H1 (cell line): ENCODE measurements at regions not wholly inside any gene's neighbourhood (a gene's known extent, or its start where the extent isn't known, plus 50 kb on each side); places are given as distances from the start of the nearest gene placed in this dataset.
A peak's percentile ranks its signal among the peaks of the same experiment; 100 is the strongest.

Experiments
- CTCF ChIA-PET: fragments of 300-600 bp; sonication (Branson Sonifier 250); formaldehyde crosslinking; loops from one replicate; lab custom pipeline; 2021; ENCODE audit not compliant: partially characterized antibody; lab: Charles Lee
- POLR2A ChIA-PET: fragments of 300-600 bp; sonication (Branson Sonifier 250); formaldehyde crosslinking; loops from one replicate; lab custom pipeline; 2021; ENCODE audit warnings: inconsistent platforms; ENCODE audit not compliant: partially characterized antibody; lab: Charles Lee
- DNase-seq, 2 experiments: peaks; one replicate each; pipeline versions ENCODE4 v3.0.0 to v3.0.0-alpha.2; 2010 to 2022; ENCODE audit warnings: low spot score in 2 of 2, low read depth in 1 of 2, mixed read lengths in 1 of 2
- FAIRE-seq: peaks from 2 replicates; lab custom pipeline; 2011; peaks lifted over from hg19 to GRCh38; lab: Jason Lieb, UNC
- H2AFZ ChIP-seq: 2 replicates; pipeline ENCODE4 v1.8.1; 2012; ENCODE audit warnings: low read length, inconsistent platforms
- H2AK5ac ChIP-seq: 2 replicates; pipeline ENCODE4 v1.6.1; 2013; ENCODE audit warnings: low read depth, low read length
- H2BK120ac ChIP-seq: replicated peaks from 2 replicates; pipeline ENCODE3; 2013; ENCODE audit warnings: low read depth, low read length, inconsistent platforms
- H2BK12ac ChIP-seq: 2 replicates; pipeline ENCODE4 v1.6.1; 2013; ENCODE audit warnings: low read depth, low read length
- H2BK15ac ChIP-seq: 2 replicates; pipeline ENCODE4 v1.6.1; 2013; ENCODE audit warnings: low read length
- H2BK20ac ChIP-seq: 2 replicates; pipeline ENCODE4 v1.6.1; 2013; ENCODE audit warnings: low read length
- H2BK5ac ChIP-seq: 2 replicates; pipeline ENCODE4 v1.6.1; 2013; ENCODE audit warnings: low read depth, low read length
- H3K14ac ChIP-seq: 2 replicates; pipeline ENCODE4 v1.6.1; 2013; ENCODE audit warnings: inconsistent platforms; ENCODE audit not compliant: insufficient read length
- H3K18ac ChIP-seq: 2 replicates; pipeline ENCODE4 v1.6.1; 2013; ENCODE audit warnings: low read length; ENCODE audit errors: extremely low read depth
- H3K23ac ChIP-seq: 2 replicates; pipeline ENCODE4 v1.6.1; 2013; ENCODE audit warnings: inconsistent platforms; ENCODE audit not compliant: insufficient read length
- H3K23me2 ChIP-seq: 2 replicates; pipeline ENCODE4 v1.6.1; 2013; ENCODE audit warnings: low read depth, low read length
- H3K27ac ChIP-seq: 2 replicates; pipeline ENCODE4 v1.6.1; 2011; ENCODE audit warnings: low read depth, low read length, inconsistent platforms
- H3K27me3 ChIP-seq, 4 experiments: replicated peaks in 1 of 4; 1 replicate in 1 of 4; 2 replicates in 3 of 4; pipeline versions ENCODE4 v1.6.1 to v1.8.1; 2011 to 2013; ENCODE audit warnings: low read length in 3 of 4, mild to moderate bottlenecking in 3 of 4, inconsistent platforms in 2 of 4, mixed read lengths in 2 of 4, moderate library complexity in 1 of 4; ENCODE audit not compliant: control insufficient read depth in 3 of 4, insufficient read depth in 3 of 4; ENCODE audit errors: extremely low read depth in 1 of 4
- H3K36me3 ChIP-seq, 4 experiments: 2 replicates each; pipeline versions ENCODE4 v1.6.1 to v1.8.1; 2011 to 2013; ENCODE audit warnings: mild to moderate bottlenecking in 4 of 4, low read length in 3 of 4, moderate library complexity in 2 of 4, control low read depth in 1 of 4, inconsistent platforms in 1 of 4; ENCODE audit not compliant: insufficient read depth in 4 of 4, control insufficient read depth in 2 of 4
- H3K4ac ChIP-seq: replicated peaks from 2 replicates; pipeline ENCODE3; 2013; ENCODE audit warnings: low read length, low read depth, mixed read lengths, inconsistent platforms; ENCODE audit not compliant: insufficient read length
- H3K4me1 ChIP-seq, 4 experiments: replicated peaks in 1 of 4; 1 replicate in 1 of 4; 2 replicates in 3 of 4; pipeline versions ENCODE4 v1.6.1 to v1.8.1; 2011 to 2013; ENCODE audit warnings: low read length in 3 of 4, inconsistent platforms in 2 of 4, mixed read lengths in 1 of 4; ENCODE audit not compliant: insufficient read depth in 4 of 4, control insufficient read depth in 3 of 4
- H3K4me2 ChIP-seq, 2 experiments: 2 replicates each; pipeline versions ENCODE4 v1.6.1 to v1.8.1; 2011 to 2013; ENCODE audit warnings: low read depth in 2 of 2, low read length in 2 of 2, control low read depth in 1 of 2, inconsistent platforms in 1 of 2, mild to moderate bottlenecking in 1 of 2; ENCODE audit not compliant: insufficient read depth in 1 of 2
- H3K4me3 ChIP-seq, 4 experiments: fragments of 200-600, 300-600 bp in 1 of 4; sonication (generic), shearing (Covaris generic), sonication (Bioruptor Twin) in 1 of 4; 2 replicates each; pipeline versions ENCODE4 v1.5.1 to v1.8.1; 2011 to 2016; ENCODE audit warnings: low read length in 4 of 4, low read depth in 3 of 4, control low read depth in 2 of 4, inconsistent platforms in 2 of 4, mild to moderate bottlenecking in 2 of 4, mixed read lengths in 1 of 4, moderate library complexity in 1 of 4; ENCODE audit not compliant: insufficient read depth in 2 of 4; ENCODE audit errors: extremely low read depth in 1 of 4
- H3K56ac ChIP-seq: replicated peaks from 2 replicates; pipeline ENCODE3; 2013; ENCODE audit warnings: low read depth, mild to moderate bottlenecking, mixed read lengths, low read length, inconsistent platforms; ENCODE audit not compliant: insufficient read length
- H3K79me1 ChIP-seq: 2 replicates; pipeline ENCODE4 v1.6.1; 2013; ENCODE audit warnings: low read depth, low read length, control low read depth
- H3K79me2 ChIP-seq, 2 experiments: 2 replicates each; pipeline versions ENCODE4 v1.6.1 to v1.8.1; 2012 to 2013; ENCODE audit warnings: low read length in 2 of 2, mild to moderate bottlenecking in 2 of 2, inconsistent platforms in 1 of 2; ENCODE audit not compliant: insufficient read depth in 2 of 2, control insufficient read depth in 1 of 2
- H3K9ac ChIP-seq, 4 experiments: replicated peaks in 1 of 4; 1 replicate in 1 of 4; 2 replicates in 3 of 4; pipeline versions ENCODE4 v1.6.1 to v1.8.1; 2011 to 2013; ENCODE audit warnings: low read depth in 3 of 4, low read length in 3 of 4, control low read depth in 2 of 4, mild to moderate bottlenecking in 2 of 4, moderate library complexity in 2 of 4, inconsistent platforms in 1 of 4; ENCODE audit errors: extremely low read depth in 1 of 4
- H3K9me3 ChIP-seq, 2 experiments: 2 replicates each; pipeline versions ENCODE4 v1.6.1 to v1.8.1; 2012 to 2013; ENCODE audit warnings: mild to moderate bottlenecking in 2 of 2, moderate library complexity in 2 of 2, control low read depth in 1 of 2, inconsistent platforms in 1 of 2, low read depth in 1 of 2, low read length in 1 of 2, mixed read lengths in 1 of 2; ENCODE audit not compliant: insufficient read depth in 2 of 2
- H4K20me1 ChIP-seq, 2 experiments: replicated peaks in 1 of 2; 2 replicates each; pipeline versions ENCODE3 to v1.8.1; 2011 to 2013; ENCODE audit warnings: inconsistent platforms in 2 of 2, low read length in 2 of 2, mild to moderate bottlenecking in 1 of 2; ENCODE audit not compliant: insufficient read depth in 2 of 2, control insufficient read depth in 1 of 2
- H4K5ac ChIP-seq: 2 replicates; pipeline ENCODE4 v1.6.1; 2013; ENCODE audit warnings: low read length, low read depth, mixed read lengths, inconsistent platforms; ENCODE audit not compliant: insufficient read length
- H4K8ac ChIP-seq: 2 replicates; pipeline ENCODE4 v1.8.0; 2013; ENCODE audit warnings: mild to moderate bottlenecking, moderate library complexity, low read length, inconsistent platforms; ENCODE audit not compliant: insufficient read depth; ENCODE audit errors: extremely low read depth
- H4K91ac ChIP-seq: replicated peaks from 2 replicates; pipeline ENCODE3; 2013; ENCODE audit warnings: low read length, mixed read lengths, inconsistent platforms; ENCODE audit not compliant: insufficient read length
- ASH2L ChIP-seq: fragments of 200-600, 300-600 bp; sonication (generic); IDR thresholded peaks from one replicate; pipeline ENCODE4 v1.7.1; 2017; ENCODE audit warnings: low read length
- ATF2 ChIP-seq: IDR thresholded peaks from 2 replicates; pipeline ENCODE4 v1.6.1; 2012; ENCODE audit warnings: low read length, inconsistent platforms
- BACH1 ChIP-seq: IDR thresholded peaks from 2 replicates; pipeline ENCODE4 v1.6.1; 2012; ENCODE audit warnings: low read length, improper control_type of control experiment
- EP300 ChIP-seq, 2 experiments: IDR thresholded peaks; 1 replicate in 1 of 2; 2 replicates in 1 of 2; pipeline ENCODE4 v1.6.1; 2011 to 2012; ENCODE audit warnings: low read depth in 2 of 2, low read length in 2 of 2, mild to moderate bottlenecking in 2 of 2, borderline replicate concordance in 1 of 2, inconsistent platforms in 1 of 2, moderate library complexity in 1 of 2
- FOSL1 ChIP-seq: IDR thresholded peaks from 2 replicates; pipeline ENCODE4 v1.6.1; 2011; ENCODE audit warnings: mild to moderate bottlenecking, low read depth, low read length, moderate library complexity; ENCODE audit not compliant: insufficient read depth
- GABPA ChIP-seq: IDR thresholded peaks from 2 replicates; pipeline ENCODE4 v1.6.1; 2011; ENCODE audit warnings: mild to moderate bottlenecking, low read length, moderate library complexity, borderline replicate concordance; ENCODE audit not compliant: insufficient read depth
- KDM1A ChIP-seq: fragments of 200-600, 300-600 bp; sonication (generic); IDR thresholded peaks from 2 replicates; pipeline ENCODE4 v1.7.1; 2016; ENCODE audit warnings: mild to moderate bottlenecking, low read length, borderline replicate concordance
- KDM5A ChIP-seq: fragments of 200-600 bp; IDR thresholded peaks from 2 replicates; pipeline ENCODE4 v1.7.1; 2012; ENCODE audit warnings: mild to moderate bottlenecking, low read length, inconsistent platforms, mixed read lengths
- POLR2AphosphoS5 ChIP-seq: IDR thresholded peaks from 2 replicates; pipeline ENCODE4 v1.6.1; 2011; ENCODE audit warnings: low read depth, low read length
- TBP ChIP-seq: IDR thresholded peaks from 2 replicates; pipeline ENCODE4 v1.6.1; 2011; ENCODE audit warnings: low read depth, low read length, improper control_type of control experiment
- TEAD4 ChIP-seq: IDR thresholded peaks from 2 replicates; pipeline ENCODE4 v1.6.1; 2012; ENCODE audit warnings: low read depth, low read length, inconsistent platforms, mixed read lengths
- WGBS, 2 experiments: shearing (Covaris generic) in 1 of 2; methylation state at CpG; one replicate each; pipeline versions ENCODE4 v1.1.6 to v1.1.7; 2013 to 2015; ENCODE audit warnings: low lambda C conversion rate in 2 of 2, mixed read lengths in 2 of 2, inconsistent platforms in 1 of 2, low coverage in 1 of 2, missing lambda C conversion rate in 1 of 2; ENCODE audit not compliant: insufficient replicate concordance in 2 of 2, insufficient coverage in 1 of 2, insufficient read length in 1 of 2; ENCODE audit errors: extremely low coverage in 1 of 2, missing lambda C conversion rate in 1 of 2; 5-methylcytosine and 5-hydroxymethylcytosine counted together

- H2BK5ac ChIP-seq: no peak overlapping the region
- no peak overlapping the region for H3K4ac ChIP-seq
- no peaks in the 10 kb centered on the region for H3K23me2 ChIP-seq
- 90% methylated on average over 6 of the region's 6 CpGs; no CpG with 5 or more reads in 1 of the 2 experiments for WGBS, 2 experiments
- peak overlapping the region; percentile 14; the same call in 1 of the 2 replicates for H3K18ac ChIP-seq
- peak overlapping the region; percentile 61; the same call in 1 of the 2 replicates for H2AFZ ChIP-seq
- POLR2A ChIA-PET: no interaction called here
- no peak overlapping the region for H3K14ac ChIP-seq
- no peak for DNase-seq
- H3K4me3 ChIP-seq: no peak overlapping the region
- no peak overlapping the region for H3K56ac ChIP-seq
- H4K91ac ChIP-seq: no peak overlapping the region
- H4K5ac ChIP-seq: no peak overlapping the region
- peak overlapping the region; percentile 6; the same call in 1 of the 2 replicates for H2BK12ac ChIP-seq
- no peaks in the 10 kb centered on the region for H3K79me1 ChIP-seq
- no peaks in the 10 kb centered on the region for H4K20me1 ChIP-seq
- no peak overlapping the region for H2BK120ac ChIP-seq
- peaks cover 0 to 4% of the 10 kb centered on the region in 2 experiments; a peak in 1 of 4 replicates for H3K9me3 ChIP-seq
- no peak overlapping the region for H3K9ac ChIP-seq
- no peaks in the 10 kb centered on the region for H3K4me1 ChIP-seq
- no peak overlapping the region for H3K27ac ChIP-seq
- H3K27me3 ChIP-seq: no peaks in the 10 kb centered on the region; a peak in 1 of 7 replicates
- 0 out of 2 replicates have a peak overlapping the region, but pooled peaks have one; percentile 6 for H2AK5ac ChIP-seq
- no peak overlapping the region for H2BK20ac ChIP-seq
- H3K4me2 ChIP-seq: no peak overlapping the region
- no peaks in the 10 kb centered on the region for H3K79me2 ChIP-seq
- no peak overlapping the region for H3K23ac ChIP-seq
- H2BK15ac ChIP-seq: no peak overlapping the region
- no peak for FAIRE-seq
- CTCF ChIA-PET: interaction anchor here (0.7 to 1.5 kb wide), 3 partner anchors 12 to 423 kb away, joined by 3 to 4 read pairs (median 3); no protein-coding TSS in a partner anchor
- H4K8ac ChIP-seq: no peak overlapping the region
- no peaks in the 10 kb centered on the region for H3K36me3 ChIP-seq
- TF ChIP-seq TBP: no peak
- TF ChIP-seq KDM5A: no peak
- no peak for TF ChIP-seq FOSL1
- TF ChIP-seq GABPA: no peak
- no peak for TF ChIP-seq TEAD4
- no peak for TF ChIP-seq POLR2AphosphoS5
- TF ChIP-seq BACH1: no peak
- no peak for TF ChIP-seq ATF2
- no peak for TF ChIP-seq EP300 (IDR thresholded peaks at IDR 0.05; ENCODE audit: borderline replicate concordance in 1 of 2, low read depth in 2 of 2, low read length in 2 of 2)
- no peak for TF ChIP-seq ASH2L
- no peak for TF ChIP-seq KDM1A
Observed at GRCh38 chr2:42895134-42895790, 102.9 kb upstream of the HAAO start.
